Smooth muscle cell (in vitro differentiated cells): ENCODE measurements at regions not wholly inside any gene's neighbourhood (a gene's known extent, or its start where the extent isn't known, plus 50 kb on each side); places are given as distances from the start of the nearest gene placed in this dataset.
"Not testable (repeated sequence)": the region's sequence is repeated elsewhere in the genome, so short reads cannot be mapped to it uniquely, and the experiment has no call there.

ENCODE experiments used
- DNase-seq: peaks from one replicate; lab custom pipeline; 2025; ENCODE audit not compliant: unreplicated experiment; lab: John Stamatoyannopoulos, UW
- H2AFZ ChIP-seq: fragments of 200-600 bp; sonication (generic); 2 replicates; pipeline ENCODE4 v1.6.0; 2016; ENCODE audit warnings: antibody characterized with exemption, low read depth, mild to moderate bottlenecking
- H3F3A ChIP-seq: fragments of 200-600 bp; sonication (generic); 2 replicates; pipeline ENCODE4 v1.6.0; 2017; ENCODE audit warnings: antibody characterized with exemption, low read depth
- H3K27ac ChIP-seq: fragments of 200-600 bp; sonication (generic); 2 replicates; pipeline ENCODE4 v1.5.1; 2016; ENCODE audit warnings: low read depth, mild to moderate bottlenecking
- H3K27me3 ChIP-seq: fragments of 200-600 bp; sonication (generic); 2 replicates; pipeline ENCODE4 v1.6.1; 2016; ENCODE audit warnings: low read depth, mild to moderate bottlenecking
- H3K36me3 ChIP-seq: fragments of 200-600 bp; sonication (generic); 2 replicates; pipeline ENCODE4 v1.5.1; 2016; ENCODE audit warnings: low read depth
- H3K4me1 ChIP-seq: fragments of 200-600 bp; sonication (generic); 2 replicates; pipeline ENCODE4 v1.5.1; 2016; ENCODE audit warnings: low read depth
- H3K4me2 ChIP-seq: fragments of 200-600 bp; sonication (generic); 2 replicates; pipeline ENCODE4 v1.6.0; 2016; ENCODE audit warnings: mild to moderate bottlenecking
- H3K4me3 ChIP-seq: fragments of 200-600 bp; sonication (generic); 2 replicates; pipeline ENCODE4 v1.5.1; 2016; ENCODE audit warnings: mild to moderate bottlenecking
- H3K79me2 ChIP-seq: fragments of 200-600 bp; sonication (generic); 2 replicates; pipeline ENCODE4 v1.6.0; 2016; ENCODE audit warnings: low read depth, mild to moderate bottlenecking
- H3K9ac ChIP-seq: fragments of 200-600 bp; sonication (generic); 2 replicates; pipeline ENCODE4 v1.6.0; 2016; ENCODE audit warnings: low read depth
- H3K9me3 ChIP-seq: fragments of 200-600 bp; sonication (generic); replicated peaks from 2 replicates; pipeline ENCODE4 v1.5.1; 2016; ENCODE audit warnings: low read depth
- H4K20me1 ChIP-seq: fragments of 200-600 bp; sonication (generic); 2 replicates; pipeline ENCODE4 v1.6.0; 2016; ENCODE audit warnings: low read depth
- WGBS: methylation state at CpG from one replicate; pipeline ENCODE4 v1.1.7; 2016; ENCODE audit warnings: low lambda C conversion rate; 5-methylcytosine and 5-hydroxymethylcytosine counted together
- TF ChIP-seq, protein P1 (sequence below): fragments of 200-600 bp; sonication (generic); IDR thresholded peaks from 2 replicates; pipeline ENCODE4 v1.5.1; 2017; ENCODE audit warnings: borderline replicate concordance, mild to moderate bottlenecking, antibody characterized with exemption; ENCODE audit not compliant: insufficient read depth, poor library complexity, severe bottlenecking

DNA sequence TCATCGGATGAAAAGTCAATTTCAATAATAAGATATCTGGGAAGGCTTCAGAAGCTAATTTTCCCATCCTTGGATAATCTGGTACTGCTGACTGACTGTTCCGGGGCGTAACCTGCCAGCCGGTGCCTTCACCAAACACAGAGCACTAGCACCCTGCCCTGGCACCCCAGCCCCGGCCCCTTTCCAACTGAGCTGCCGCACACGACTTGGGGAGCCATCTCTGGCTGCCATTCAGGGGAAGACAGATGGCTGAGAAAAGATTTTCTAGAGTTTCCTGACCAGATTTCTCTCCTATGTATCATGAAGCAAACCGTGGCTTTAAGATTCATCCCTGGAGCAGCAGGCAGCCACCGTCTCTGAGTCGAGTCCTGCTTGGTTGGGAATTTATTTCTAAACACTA is 96.0 kb upstream of the SYT6 start:
- no peak for DNase-seq
- WGBS = 79% methylated on average over 10 of the region's 10 CpGs
- Histone ChIP-seq H3K27me3 (no peaks in the 10 kb centered on the region), H3K27ac (no peak overlapping the region), H4K20me1 (no peaks in the 10 kb centered on the region), H3F3A (no peaks in the 10 kb centered on the region), H2AFZ (no peak overlapping the region), H3K4me2 (no peak overlapping the region), H3K4me3 (no peak overlapping the region), H3K4me1 (no peaks in the 10 kb centered on the region), H3K9ac (no peak overlapping the region), H3K36me3 (no peaks in the 10 kb centered on the region), H3K79me2 (no peaks in the 10 kb centered on the region), H3K9me3 (peaks cover 2% of the 10 kb centered on the region)
- TF ChIP-seq, protein P1, sequence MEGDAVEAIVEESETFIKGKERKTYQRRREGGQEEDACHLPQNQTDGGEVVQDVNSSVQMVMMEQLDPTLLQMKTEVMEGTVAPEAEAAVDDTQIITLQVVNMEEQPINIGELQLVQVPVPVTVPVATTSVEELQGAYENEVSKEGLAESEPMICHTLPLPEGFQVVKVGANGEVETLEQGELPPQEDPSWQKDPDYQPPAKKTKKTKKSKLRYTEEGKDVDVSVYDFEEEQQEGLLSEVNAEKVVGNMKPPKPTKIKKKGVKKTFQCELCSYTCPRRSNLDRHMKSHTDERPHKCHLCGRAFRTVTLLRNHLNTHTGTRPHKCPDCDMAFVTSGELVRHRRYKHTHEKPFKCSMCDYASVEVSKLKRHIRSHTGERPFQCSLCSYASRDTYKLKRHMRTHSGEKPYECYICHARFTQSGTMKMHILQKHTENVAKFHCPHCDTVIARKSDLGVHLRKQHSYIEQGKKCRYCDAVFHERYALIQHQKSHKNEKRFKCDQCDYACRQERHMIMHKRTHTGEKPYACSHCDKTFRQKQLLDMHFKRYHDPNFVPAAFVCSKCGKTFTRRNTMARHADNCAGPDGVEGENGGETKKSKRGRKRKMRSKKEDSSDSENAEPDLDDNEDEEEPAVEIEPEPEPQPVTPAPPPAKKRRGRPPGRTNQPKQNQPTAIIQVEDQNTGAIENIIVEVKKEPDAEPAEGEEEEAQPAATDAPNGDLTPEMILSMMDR = no peak

DNA sequence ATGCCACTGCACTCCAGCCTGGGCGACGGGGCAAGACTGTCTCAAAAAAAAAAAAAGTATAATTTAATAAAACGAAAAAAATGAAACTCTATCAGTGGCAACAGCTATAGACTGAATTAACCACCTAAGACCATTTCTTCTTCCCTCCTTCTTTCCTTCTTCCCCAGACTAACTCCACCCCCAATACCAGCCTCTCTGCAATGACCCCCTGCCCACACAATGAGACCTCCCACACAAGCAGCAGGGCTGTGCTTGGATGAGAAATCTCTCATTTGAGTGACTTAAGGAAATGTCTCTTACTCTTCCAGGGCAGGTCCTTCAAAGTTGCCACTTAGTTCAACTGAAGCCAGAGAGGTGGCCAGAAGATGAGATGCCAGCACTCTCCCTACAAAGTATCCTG is 94.5 kb upstream of the SYT6 start:
- no peak for DNase-seq
- H3K9me3 ChIP-seq = no peaks in the 10 kb centered on the region
- H3F3A ChIP-seq = no peaks in the 10 kb centered on the region
- no peaks in the 10 kb centered on the region for H3K36me3 ChIP-seq
- no peak overlapping the region for H3K4me2 ChIP-seq
- H2AFZ ChIP-seq = no peak overlapping the region
- no peaks in the 10 kb centered on the region for H3K79me2 ChIP-seq
- TF ChIP-seq, protein P1 = no peak
- H3K9ac ChIP-seq = no peak overlapping the region
- H4K20me1 ChIP-seq = no peaks in the 10 kb centered on the region
- H3K4me1 ChIP-seq = no peaks in the 10 kb centered on the region
- no peak overlapping the region for H3K27ac ChIP-seq
- H3K27me3 ChIP-seq = no peaks in the 10 kb centered on the region
- no peak overlapping the region for H3K4me3 ChIP-seq
- 91% methylated on average over 3 of the region's 3 CpGs for WGBS

DNA sequence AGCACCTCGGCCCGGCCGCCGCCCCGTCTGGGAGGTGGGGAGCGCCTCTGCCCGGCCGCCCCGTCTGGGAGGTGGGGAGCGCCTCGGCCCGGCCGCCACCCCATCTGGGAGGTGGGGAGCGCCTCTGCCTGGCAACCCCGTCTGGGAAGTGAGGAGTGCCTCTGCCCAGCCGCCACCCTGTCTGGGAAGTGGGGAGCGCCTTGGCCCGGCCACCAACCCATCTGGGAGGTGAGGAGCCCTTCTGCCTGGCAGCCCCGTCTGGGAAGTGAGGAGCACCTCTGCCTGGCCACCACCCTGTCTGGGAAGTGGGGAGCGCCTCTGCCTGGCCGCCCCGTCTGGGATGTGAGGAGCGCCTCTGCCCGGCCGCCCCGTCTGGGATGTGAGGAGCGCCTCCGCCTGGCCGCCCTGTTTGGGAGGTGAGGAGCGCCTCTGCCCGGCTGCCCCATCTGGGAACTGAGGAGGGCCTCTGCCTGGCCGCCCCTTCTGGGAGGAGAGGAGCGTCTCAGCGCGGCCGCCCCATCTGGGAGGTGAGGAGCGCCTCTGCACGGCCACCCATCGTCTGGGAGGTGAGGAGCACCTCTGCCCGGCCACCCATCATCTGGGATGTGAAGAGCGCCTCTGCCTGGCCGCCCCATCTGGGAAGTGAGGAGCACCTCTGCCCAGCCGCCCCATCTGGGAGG is 89.0 kb upstream of the SYT6 start:
- H3K9me3 ChIP-seq, H2AFZ ChIP-seq, H3K9ac ChIP-seq, H3K4me2 ChIP-seq, H3K4me3 ChIP-seq, H4K20me1 ChIP-seq, H3K27ac ChIP-seq, DNase-seq, H3K36me3 ChIP-seq, H3K4me1 ChIP-seq, H3K27me3 ChIP-seq, H3F3A ChIP-seq, H3K79me2 ChIP-seq: not testable (repeated sequence)
- 96% methylated on average over 27 of the region's 43 CpGs for WGBS

DNA sequence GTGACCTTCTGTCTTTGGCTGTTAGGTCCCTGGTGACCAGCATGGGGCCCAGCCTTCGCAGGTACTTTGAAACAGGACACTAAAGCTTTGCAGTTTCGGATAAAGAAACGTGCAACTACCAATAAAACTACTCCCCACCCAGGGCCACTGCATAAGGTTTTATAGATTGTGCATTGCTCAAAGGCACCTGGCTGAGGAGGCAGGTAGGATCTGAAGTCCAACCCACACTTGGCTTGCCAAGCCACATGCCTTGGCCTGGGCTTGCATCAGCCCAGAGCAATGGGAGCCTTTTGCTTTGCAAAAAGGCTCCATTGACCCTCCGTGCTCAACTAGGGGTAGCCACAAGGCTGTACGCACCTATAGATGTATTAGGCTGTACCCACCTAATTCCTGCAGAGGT is 84.4 kb upstream of the SYT6 start:
- Histone ChIP-seq H3K79me2 (no peaks in the 10 kb centered on the region), H3K4me3 (no peak overlapping the region), H3K27ac (no peak overlapping the region), H3K9ac (no peak overlapping the region), H4K20me1 (no peaks in the 10 kb centered on the region), H3K4me1 (no peaks in the 10 kb centered on the region), H3K27me3 (no peaks in the 10 kb centered on the region), H3K4me2 (no peak overlapping the region), H3F3A (no peaks in the 10 kb centered on the region), H2AFZ (no peak overlapping the region), H3K36me3 (no peaks in the 10 kb centered on the region), H3K9me3 (no peaks in the 10 kb centered on the region)
- no peak for DNase-seq
- 88% methylated on average over 5 of the region's 5 CpGs for WGBS
- TF ChIP-seq, protein P1 = no peak
